Immature natural killer cell (primary cell): ENCODE measurements at regions not wholly inside any gene's neighbourhood (a gene's known extent, or its start where the extent isn't known, plus 50 kb on each side); places are given as distances from the start of the nearest gene placed in this dataset.
"Not testable (repeated sequence)": the region's sequence is repeated elsewhere in the genome, so short reads cannot be mapped to it uniquely, and the experiment has no call there.

Source experiments
- DNase-seq, 3 donors: peaks; one replicate each; pipeline ENCODE4 v3.0.0; 2022; ENCODE audit warnings: mixed read lengths in 1 of 3
- H3K27ac Mint-ChIP-seq, 6 donors: one replicate each; pipeline ENCODE4 v1.8.0; 2020; ENCODE audit warnings: mixed read lengths in 6 of 6, mild to moderate bottlenecking in 5 of 6, inconsistent platforms in 4 of 6, moderate library complexity in 3 of 6
- H3K27me3 Mint-ChIP-seq, 3 donors: one replicate each; pipeline ENCODE4 v1.8.0; 2020 to 2021; ENCODE audit warnings: low read depth in 3 of 3, mild to moderate bottlenecking in 3 of 3, mixed read lengths in 3 of 3, moderate library complexity in 3 of 3, inconsistent platforms in 1 of 3
- H3K36me3 Mint-ChIP-seq, 3 donors: one replicate each; pipeline ENCODE4 v1.8.0; 2020; ENCODE audit warnings: mixed read lengths in 3 of 3, inconsistent platforms in 2 of 3, mild to moderate bottlenecking in 2 of 3
- H3K4me1 Mint-ChIP-seq, 2 donors: one replicate each; pipeline ENCODE4 v1.8.0; 2020; ENCODE audit warnings: inconsistent platforms in 2 of 2, mild to moderate bottlenecking in 2 of 2, mixed read lengths in 2 of 2, moderate library complexity in 1 of 2
- H3K4me3 Mint-ChIP-seq, 5 donors: one replicate each; pipeline ENCODE4 v1.8.0; 2020; ENCODE audit warnings: mild to moderate bottlenecking in 5 of 5, mixed read lengths in 5 of 5, inconsistent platforms in 3 of 5, moderate library complexity in 3 of 5
- H3K9me3 Mint-ChIP-seq, 6 donors: one replicate each; pipeline ENCODE4 v1.8.0; 2020; ENCODE audit warnings: mild to moderate bottlenecking in 6 of 6, mixed read lengths in 6 of 6, inconsistent platforms in 4 of 6, moderate library complexity in 3 of 6

GRCh38 chr13:31545616-31546015 lies 193.7 kb upstream of the RXFP2 start:
- H3K4me3 Mint-ChIP-seq: no peak overlapping the region
- H3K27ac Mint-ChIP-seq: no peak overlapping the region
- no peak for DNase-seq
- no peaks in the 10 kb centered on the region for H3K36me3 Mint-ChIP-seq
- H3K4me1 Mint-ChIP-seq: no peaks in the 10 kb centered on the region
- peaks cover 0 to 2% (median 0%) of the 10 kb centered on the region in 3 donors for H3K27me3 Mint-ChIP-seq
- H3K9me3 Mint-ChIP-seq: peaks cover 0 to 3% (median 0%) of the 10 kb centered on the region in 6 donors

- no peaks in the 10 kb centered on the region for H3K4me1 Mint-ChIP-seq
- peaks cover 0 to 5% (median under 1%) of the 10 kb centered on the region in 6 donors for H3K9me3 Mint-ChIP-seq
- no peak overlapping the region for H3K27ac Mint-ChIP-seq
- no peaks in the 10 kb centered on the region for H3K36me3 Mint-ChIP-seq
- no peak overlapping the region for H3K4me3 Mint-ChIP-seq
- H3K27me3 Mint-ChIP-seq: peaks cover 2 to 14% (median 5%) of the 10 kb centered on the region in 3 donors
- DNase-seq: no peak
These were observed 182.9 kb upstream of the RXFP2 start for GRCh38 chr13:31556376-31556775.

GRCh38 chr13:31584221-31584620 lies 155.1 kb upstream of the RXFP2 start:
- H3K27ac Mint-ChIP-seq, H3K4me1 Mint-ChIP-seq, DNase-seq, H3K36me3 Mint-ChIP-seq, H3K27me3 Mint-ChIP-seq, H3K4me3 Mint-ChIP-seq: not testable (repeated sequence)
- H3K9me3 Mint-ChIP-seq: peaks cover 0 to 11% (median 0%) of the 10 kb centered on the region in 6 donors

- no peak for DNase-seq
- Mint-ChIP-seq H3K9me3 (peaks cover 0 to 11% (median 0%) of the 10 kb centered on the region in 6 donors), H3K4me1 (no peaks in the 10 kb centered on the region), H3K27ac (no peak overlapping the region), H3K36me3 (no peaks in the 10 kb centered on the region), H3K27me3 (peaks cover 0 to 4% (median 4%) of the 10 kb centered on the region in 3 donors), H3K4me3 (no peak overlapping the region)
These were observed 151.5 kb upstream of the RXFP2 start for GRCh38 chr13:31587698-31588266.

GRCh38 chr13:31588316-31588715 lies 151.0 kb upstream of the RXFP2 start:
- Mint-ChIP-seq H3K27me3 (peaks cover under 1 to 9% (median 4%) of the 10 kb centered on the region in 3 donors), H3K4me3 (no peak overlapping the region), H3K9me3 (peaks cover 0 to 11% (median 0%) of the 10 kb centered on the region in 6 donors), H3K27ac (no peak overlapping the region), H3K4me1 (no peaks in the 10 kb centered on the region), H3K36me3 (no peaks in the 10 kb centered on the region)
- no peak for DNase-seq

GRCh38 chr13:31588893-31589292 lies 150.4 kb upstream of the RXFP2 start:
- Mint-ChIP-seq H3K9me3 (peaks cover 0 to 11% (median 0%) of the 10 kb centered on the region in 6 donors), H3K4me3 (no peak overlapping the region), H3K4me1 (no peaks in the 10 kb centered on the region), H3K36me3 (no peaks in the 10 kb centered on the region), H3K27ac (no peak overlapping the region), H3K27me3 (peaks cover 4 to 9% (median 5%) of the 10 kb centered on the region in 3 donors)
- DNase-seq: no peak

GRCh38 chr13:31591642-31592233 lies 147.6 kb upstream of the RXFP2 start:
- H3K27me3 Mint-ChIP-seq: peaks cover 2 to 9% (median 5%) of the 10 kb centered on the region in 3 donors
- no peaks in the 10 kb centered on the region for H3K4me1 Mint-ChIP-seq
- H3K27ac Mint-ChIP-seq: no peak overlapping the region
- H3K9me3 Mint-ChIP-seq: peaks cover 0 to 2% (median 0%) of the 10 kb centered on the region in 6 donors
- no peak overlapping the region for H3K4me3 Mint-ChIP-seq
- no peak for DNase-seq
- no peaks in the 10 kb centered on the region for H3K36me3 Mint-ChIP-seq

- H3K4me3 Mint-ChIP-seq: no peak overlapping the region
- DNase-seq: no peak
- no peak overlapping the region for H3K27ac Mint-ChIP-seq
These were observed 145.3 kb upstream of the RXFP2 start for GRCh38 chr13:31594056-31594455.

GRCh38 chr13:31595563-31595962 lies 143.8 kb upstream of the RXFP2 start:
- Mint-ChIP-seq H3K9me3 (peaks cover 0 to 2% (median 0%) of the 10 kb centered on the region in 6 donors), H3K36me3 (no peaks in the 10 kb centered on the region), H3K27me3 (peaks cover 2 to 5% (median 4%) of the 10 kb centered on the region in 3 donors), H3K27ac (no peak overlapping the region), H3K4me1 (no peaks in the 10 kb centered on the region), H3K4me3 (no peak overlapping the region)
- no peak for DNase-seq

More at GRCh38 chr13:31594056-31594455, 145.3 kb upstream of the RXFP2 start:
- Mint-ChIP-seq H3K4me1 (no peaks in the 10 kb centered on the region), H3K36me3 (no peaks in the 10 kb centered on the region), H3K27me3 (peaks cover 2 to 5% (median 4%) of the 10 kb centered on the region in 3 donors), H3K9me3 (peaks cover 0 to 2% (median 0%) of the 10 kb centered on the region in 6 donors)

GRCh38 chr13:31598990-31599389 lies 140.3 kb upstream of the RXFP2 start:
- no peak overlapping the region for H3K27ac Mint-ChIP-seq
- H3K4me3 Mint-ChIP-seq: no peak overlapping the region
- peaks cover 0 to 2% (median 0%) of the 10 kb centered on the region in 3 donors for H3K27me3 Mint-ChIP-seq
- no peaks in the 10 kb centered on the region for H3K4me1 Mint-ChIP-seq
- no peaks in the 10 kb centered on the region for H3K9me3 Mint-ChIP-seq
- H3K36me3 Mint-ChIP-seq: no peaks in the 10 kb centered on the region
- no peak for DNase-seq

- Mint-ChIP-seq H3K4me1 (no peaks in the 10 kb centered on the region), H3K36me3 (no peaks in the 10 kb centered on the region), H3K4me3 (no peak overlapping the region), H3K9me3 (no peaks in the 10 kb centered on the region), H3K27me3 (peaks cover 0 to 3% (median 2%) of the 10 kb centered on the region in 3 donors), H3K27ac (no peak overlapping the region)
- DNase-seq: no peak
These were observed 134.1 kb upstream of the RXFP2 start for GRCh38 chr13:31605076-31605860.

- not testable (repeated sequence) for H3K9me3 Mint-ChIP-seq, H3K27ac Mint-ChIP-seq, DNase-seq, H3K4me1 Mint-ChIP-seq, H3K27me3 Mint-ChIP-seq, H3K36me3 Mint-ChIP-seq, H3K4me3 Mint-ChIP-seq
These were observed 131.8 kb upstream of the RXFP2 start for GRCh38 chr13:31607531-31607930.

GRCh38 chr13:31608780-31609179 lies 130.5 kb upstream of the RXFP2 start:
- not testable (repeated sequence) for H3K27ac Mint-ChIP-seq, H3K27me3 Mint-ChIP-seq, H3K4me3 Mint-ChIP-seq, DNase-seq, H3K4me1 Mint-ChIP-seq, H3K36me3 Mint-ChIP-seq, H3K9me3 Mint-ChIP-seq

GRCh38 chr13:31610270-31610998 lies 128.9 kb upstream of the RXFP2 start:
- Mint-ChIP-seq H3K4me3 (no peak overlapping the region), H3K4me1 (no peaks in the 10 kb centered on the region), H3K27ac (no peak overlapping the region), H3K27me3 (peaks cover 0 to 3% (median 0%) of the 10 kb centered on the region in 3 donors), H3K36me3 (no peaks in the 10 kb centered on the region), H3K9me3 (peaks cover 0 to 6% (median 0%) of the 10 kb centered on the region in 6 donors)
- no peak for DNase-seq
